Tibial nerve (tissue), 4 donors: ENCODE measurements at regions not wholly inside any gene's neighbourhood (a gene's known extent, or its start where the extent isn't known, plus 50 kb on each side); places are given as distances from the start of the nearest gene placed in this dataset.

ENCODE experiments used
- DNase-seq, 2 donors: peaks; one replicate each; pipeline ENCODE4 v3.0.0-alpha.2; 2019; ENCODE audit warnings: low spot score in 2 of 2
- H3K27ac ChIP-seq, 4 donors: fragments of 200-600 bp; sonication (generic) in 3 of 4; one replicate each; pipeline ENCODE4 v1.5.1; 2017 to 2019; ENCODE audit warnings: mild to moderate bottlenecking in 1 of 4
- H3K27me3 ChIP-seq, 2 donors: fragments of 200-600 bp; sonication (generic) in 1 of 2; one replicate each; pipeline versions ENCODE4 v1.5.1 to v1.6.0; 2017 to 2019
- H3K36me3 ChIP-seq, 3 donors: fragments of 200-600 bp; sonication (generic); one replicate each; pipeline ENCODE4 v1.5.1; 2018 to 2019
- H3K4me1 ChIP-seq, 4 donors: fragments of 200-600 bp; sonication (generic) in 3 of 4; one replicate each; pipeline ENCODE4 v1.5.1; 2017 to 2019
- H3K4me3 ChIP-seq, 4 donors: fragments of 200-600 bp; sonication (generic) in 3 of 4; one replicate each; pipeline ENCODE4 v1.5.1; 2017 to 2019; ENCODE audit warnings: mild to moderate bottlenecking in 1 of 4, moderate library complexity in 1 of 4
- H3K9me3 ChIP-seq, 4 donors: fragments of 200-600 bp; sonication (generic) in 3 of 4; one replicate each; pipeline ENCODE4 v1.5.1; 2017 to 2019
- EP300 ChIP-seq, 2 donors: sonication (generic); formaldehyde crosslinking; IDR thresholded peaks; one replicate each; pipeline ENCODE4 v1.6.1; 2017; ENCODE audit warnings: antibody characterized with exemption in 2 of 2, mild to moderate bottlenecking in 1 of 2
- POLR2A ChIP-seq, 2 donors: fragments of 450-650 bp; IDR thresholded peaks; one replicate each; pipeline ENCODE4 v1.6.1; 2017; ENCODE audit warnings: antibody characterized with exemption in 2 of 2, mild to moderate bottlenecking in 2 of 2, moderate library complexity in 2 of 2
- WGBS, 2 donors: methylation state at CpG; one replicate each; pipeline ENCODE4 v1.1.5; 2018; 5-methylcytosine and 5-hydroxymethylcytosine counted together
- TF ChIP-seq, protein P1 (sequence below), 5 experiments: fragments of 200-600 bp in 3 of 5; fragments of 450-650 bp in 2 of 5; sonication (generic) in 3 of 5; IDR thresholded peaks; one replicate each; pipeline ENCODE4 v1.5.1; 2016 to 2019; ENCODE audit warnings: antibody characterized with exemption in 5 of 5, mild to moderate bottlenecking in 3 of 5, moderate library complexity in 2 of 5

DNA sequence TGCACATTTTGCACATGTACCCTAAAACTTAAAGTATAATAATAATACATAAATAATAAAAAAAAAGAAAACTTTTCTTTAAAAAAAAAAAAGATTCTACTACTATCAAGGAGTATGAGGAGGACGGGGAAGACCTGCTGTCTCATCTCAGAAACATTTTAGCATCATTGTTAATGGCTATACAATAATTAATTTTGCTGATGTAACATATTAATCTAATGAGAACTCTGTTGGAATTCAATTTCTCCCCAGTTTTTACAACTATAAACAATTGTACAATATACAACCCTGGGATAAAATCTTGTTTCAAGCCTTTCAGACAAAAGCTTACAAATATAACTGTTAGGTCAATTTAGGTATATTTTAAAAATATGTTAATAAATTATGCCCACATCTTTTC lies 139.0 kb upstream of the GRIN3A start:
- no peak for DNase-seq
- WGBS, 2 donors: 78 to 83% methylated on average over 1 of the region's 1 CpG
- Histone ChIP-seq H3K4me3 (no peak overlapping the region), H3K27me3 (no peaks in the 10 kb centered on the region), H3K36me3 (no peaks in the 10 kb centered on the region), H3K27ac (no peak overlapping the region), H3K9me3 (no peaks in the 10 kb centered on the region), H3K4me1 (no peaks in the 10 kb centered on the region)
- TF ChIP-seq POLR2A (IDR thresholded peaks at IDR 0.05): no peak
- TF ChIP-seq, protein P1, sequence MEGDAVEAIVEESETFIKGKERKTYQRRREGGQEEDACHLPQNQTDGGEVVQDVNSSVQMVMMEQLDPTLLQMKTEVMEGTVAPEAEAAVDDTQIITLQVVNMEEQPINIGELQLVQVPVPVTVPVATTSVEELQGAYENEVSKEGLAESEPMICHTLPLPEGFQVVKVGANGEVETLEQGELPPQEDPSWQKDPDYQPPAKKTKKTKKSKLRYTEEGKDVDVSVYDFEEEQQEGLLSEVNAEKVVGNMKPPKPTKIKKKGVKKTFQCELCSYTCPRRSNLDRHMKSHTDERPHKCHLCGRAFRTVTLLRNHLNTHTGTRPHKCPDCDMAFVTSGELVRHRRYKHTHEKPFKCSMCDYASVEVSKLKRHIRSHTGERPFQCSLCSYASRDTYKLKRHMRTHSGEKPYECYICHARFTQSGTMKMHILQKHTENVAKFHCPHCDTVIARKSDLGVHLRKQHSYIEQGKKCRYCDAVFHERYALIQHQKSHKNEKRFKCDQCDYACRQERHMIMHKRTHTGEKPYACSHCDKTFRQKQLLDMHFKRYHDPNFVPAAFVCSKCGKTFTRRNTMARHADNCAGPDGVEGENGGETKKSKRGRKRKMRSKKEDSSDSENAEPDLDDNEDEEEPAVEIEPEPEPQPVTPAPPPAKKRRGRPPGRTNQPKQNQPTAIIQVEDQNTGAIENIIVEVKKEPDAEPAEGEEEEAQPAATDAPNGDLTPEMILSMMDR (IDR thresholded peaks at IDR 0.05): no peak
- TF ChIP-seq EP300 (IDR thresholded peaks at IDR 0.05): no peak

DNA sequence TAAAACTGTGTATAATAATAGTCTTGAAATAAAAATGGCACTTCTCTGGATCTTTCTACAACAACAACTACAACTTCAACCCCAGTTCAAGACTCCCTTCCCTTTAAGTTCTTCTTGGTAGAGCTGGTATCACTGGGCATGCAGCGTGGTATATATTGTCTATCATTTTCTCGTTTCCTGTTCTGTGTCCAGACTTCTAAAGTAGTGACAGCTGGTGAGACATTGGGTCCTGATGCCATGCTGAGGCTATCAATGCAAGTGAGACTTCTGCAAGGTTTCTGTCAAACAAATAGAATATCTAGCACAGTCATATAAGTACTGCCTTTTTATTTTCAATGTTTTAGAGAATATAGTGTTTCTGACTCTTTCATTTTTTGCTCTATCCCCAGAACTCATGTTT lies 123.0 kb upstream of the GRIN3A start:
- Histone ChIP-seq H3K4me1 (no peaks in the 10 kb centered on the region), H3K9me3 (no peaks in the 10 kb centered on the region), H3K27ac (no peak overlapping the region), H3K4me3 (no peak overlapping the region), H3K36me3 (no peaks in the 10 kb centered on the region), H3K27me3 (no peaks in the 10 kb centered on the region)
- DNase-seq: no peak
- no peak for TF ChIP-seq EP300 (IDR thresholded peaks at IDR 0.05)
- TF ChIP-seq, protein P1 (IDR thresholded peaks at IDR 0.05): no peak
- TF ChIP-seq POLR2A (IDR thresholded peaks at IDR 0.05): no peak
- 87 to 94% methylated on average over 2 of the region's 2 CpGs for WGBS, 2 donors

DNA sequence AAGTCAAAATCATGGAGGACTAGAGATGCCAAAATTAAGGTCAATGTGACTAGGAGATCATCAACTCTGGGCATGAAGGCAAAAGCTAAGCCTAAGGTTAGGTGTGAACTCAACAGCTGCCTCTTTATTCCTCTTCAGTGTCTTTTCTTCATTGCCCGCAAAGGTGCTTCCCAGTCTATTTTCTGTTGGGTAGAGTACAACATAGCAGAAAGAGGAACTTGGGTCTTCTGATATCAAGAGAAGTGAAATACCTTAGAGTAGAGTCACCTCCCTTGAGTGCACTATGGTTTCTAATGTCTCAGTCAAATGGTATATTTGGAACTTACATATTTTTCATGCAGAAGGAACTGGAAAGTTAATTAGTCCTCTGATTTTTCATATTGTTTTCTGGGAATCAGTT lies 122.5 kb upstream of the GRIN3A start:
- H3K27ac ChIP-seq: no peak overlapping the region
- no peaks in the 10 kb centered on the region for H3K36me3 ChIP-seq
- H3K9me3 ChIP-seq: no peaks in the 10 kb centered on the region
- no peak overlapping the region for H3K4me3 ChIP-seq
- 3 to 100% methylated on average over 1 of the region's 1 CpG for WGBS, 2 donors
- H3K27me3 ChIP-seq: no peaks in the 10 kb centered on the region
- H3K4me1 ChIP-seq: no peaks in the 10 kb centered on the region
- DNase-seq: no peak
- TF ChIP-seq EP300 (IDR thresholded peaks at IDR 0.05) (no peak), POLR2A (IDR thresholded peaks at IDR 0.05) (no peak)
- TF ChIP-seq, protein P1 (IDR thresholded peaks at IDR 0.05): no peak

DNA sequence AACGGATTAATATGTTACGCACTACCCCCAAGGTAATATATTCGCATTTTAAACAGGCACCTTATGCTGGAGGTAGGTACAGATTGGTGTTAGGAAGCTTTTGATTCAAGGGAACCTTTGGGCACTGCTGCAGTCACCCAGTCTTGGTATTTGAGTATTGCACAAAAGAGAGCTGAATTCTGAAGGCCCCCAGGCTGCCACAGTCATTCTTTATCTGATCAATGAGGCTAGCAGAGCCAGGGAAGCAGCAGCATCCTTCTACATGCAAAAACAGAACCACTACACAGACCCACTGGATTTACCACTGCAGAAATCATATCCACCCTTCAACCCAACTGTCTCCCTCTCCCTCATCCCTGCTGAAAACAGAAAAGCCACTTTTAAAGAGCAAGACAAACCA lies 121.2 kb upstream of the GRIN3A start:
- no peak for DNase-seq
- Histone ChIP-seq H3K27ac (no peak overlapping the region), H3K9me3 (no peaks in the 10 kb centered on the region), H3K4me3 (no peak overlapping the region), H3K27me3 (no peaks in the 10 kb centered on the region), H3K4me1 (no peaks in the 10 kb centered on the region), H3K36me3 (no peaks in the 10 kb centered on the region)
- TF ChIP-seq POLR2A (IDR thresholded peaks at IDR 0.05): no peak
- no peak for TF ChIP-seq EP300 (IDR thresholded peaks at IDR 0.05)
- TF ChIP-seq, protein P1 (IDR thresholded peaks at IDR 0.05): no peak
- WGBS, 2 donors: 84 to 88% methylated on average over 3 of the region's 3 CpGs

- no peaks in the 10 kb centered on the region for H3K27me3 ChIP-seq
- H3K4me3 ChIP-seq: no peak overlapping the region
- no peaks in the 10 kb centered on the region for H3K9me3 ChIP-seq
- H3K27ac ChIP-seq: no peak overlapping the region
- DNase-seq: no peak
- no peak for TF ChIP-seq POLR2A (IDR thresholded peaks at IDR 0.05)
- no peak for TF ChIP-seq EP300 (IDR thresholded peaks at IDR 0.05)
- TF ChIP-seq, protein P1 (IDR thresholded peaks at IDR 0.05): no peak
- no peaks in the 10 kb centered on the region for H3K4me1 ChIP-seq
- H3K36me3 ChIP-seq: no peaks in the 10 kb centered on the region
- WGBS, 2 donors: 72 to 76% methylated on average over 5 of the region's 5 CpGs
Observed at GRCh38 chr9:101858026-101858425, 119.6 kb upstream of the GRIN3A start.
